GM18951 (cell line): ENCODE measurements at regions not wholly inside any gene's neighbourhood (a gene's known extent, or its start where the extent isn't known, plus 50 kb on each side); places are given as distances from the start of the nearest gene placed in this dataset.
"Not testable (repeated sequence)": the region's sequence is repeated elsewhere in the genome, so short reads cannot be mapped to it uniquely, and the experiment has no call there.

Source experiments
- POLR2A ChIP-seq: IDR thresholded peaks from 4 replicates; pipeline ENCODE4 v1.6.1; 2011; ENCODE audit warnings: mild to moderate bottlenecking; ENCODE audit not compliant: insufficient read length, insufficient read depth; ENCODE audit errors: extremely low read depth
- in situ Hi-C: fragments of 300-500 bp; cut with MboI; formaldehyde crosslinking; loops from one replicate; pipeline ENCODE4 v1.12.0; 2022; ENCODE audit warnings: low sequenced_read_pairs, mixed read lengths, inconsistent platforms; ENCODE audit not compliant: unreplicated experiment

- in situ Hi-C loops: no loop called here
- TF ChIP-seq POLR2A: no peak
These were observed 85.8 kb upstream of the MSH6 start for GRCh38 chr2:47697000-47697601.

- in situ Hi-C loops: no loop called here
- TF ChIP-seq POLR2A: no peak
These were observed 86.5 kb upstream of the MSH6 start for GRCh38 chr2:47696478-47696831.

GRCh38 chr2:47695800-47696477 lies 87.0 kb upstream of the MSH6 start:
- TF ChIP-seq POLR2A: no peak
- in situ Hi-C loops: no loop called here

- in situ Hi-C loops: not testable (repeated sequence)
These were observed 88.5 kb upstream of the MSH6 start for GRCh38 chr2:47694451-47694850.

- in situ Hi-C loops: not testable (repeated sequence)
These were observed 92.1 kb upstream of the MSH6 start for GRCh38 chr2:47690706-47691325.

GRCh38 chr2:47690132-47690531 lies 92.8 kb upstream of the MSH6 start:
- in situ Hi-C loops: no loop called here
- no peak for TF ChIP-seq POLR2A

GRCh38 chr2:47689118-47689517 lies 93.8 kb upstream of the MSH6 start:
- in situ Hi-C loops: not testable (repeated sequence)

- no peak for TF ChIP-seq POLR2A
- in situ Hi-C loops: no loop called here
These were observed 94.4 kb upstream of the MSH6 start for GRCh38 chr2:47688561-47688960.

GRCh38 chr2:47687856-47688255 lies 95.1 kb upstream of the MSH6 start:
- no peak for TF ChIP-seq POLR2A
- in situ Hi-C loops: no loop called here

- TF ChIP-seq POLR2A: no peak
- in situ Hi-C loops: no loop called here
These were observed 96.9 kb upstream of the MSH6 start for GRCh38 chr2:47686018-47686417.

- TF ChIP-seq POLR2A: no peak
- in situ Hi-C loops: no loop called here
These were observed 100.7 kb upstream of the MSH6 start for GRCh38 chr2:47682216-47682749.

GRCh38 chr2:47676261-47676926 lies 105.6 kb upstream of the KCNK12 start:
- no peak for TF ChIP-seq POLR2A
- in situ Hi-C loops: no loop called here

- in situ Hi-C loops: no loop called here
- TF ChIP-seq POLR2A: no peak
These were observed 104.5 kb upstream of the KCNK12 start for GRCh38 chr2:47675196-47675825.
